Astrocyte (in vitro differentiated cells and primary cell): ENCODE measurements at regions not wholly inside any gene's neighbourhood (a gene's known extent, or its start where the extent isn't known, plus 50 kb on each side); places are given as distances from the start of the nearest gene placed in this dataset.

Source experiments
- EZH2 ChIP-seq: IDR thresholded peaks from 2 replicates; pipeline ENCODE4 v1.6.1; 2012; ENCODE audit warnings: mild to moderate bottlenecking, low read length, inconsistent platforms; ENCODE audit not compliant: insufficient read depth
- TF ChIP-seq, protein P1 (sequence below): IDR thresholded peaks from 2 replicates; pipeline ENCODE4 v1.5.1; 2011; ENCODE audit warnings: low read depth, mild to moderate bottlenecking, inconsistent platforms, low read length, moderate library complexity; ENCODE audit not compliant: insufficient read depth

GRCh38 chr16:58824201-58824600 is 90.1 kb upstream of the GOT2 start:
- TF ChIP-seq, protein P1, sequence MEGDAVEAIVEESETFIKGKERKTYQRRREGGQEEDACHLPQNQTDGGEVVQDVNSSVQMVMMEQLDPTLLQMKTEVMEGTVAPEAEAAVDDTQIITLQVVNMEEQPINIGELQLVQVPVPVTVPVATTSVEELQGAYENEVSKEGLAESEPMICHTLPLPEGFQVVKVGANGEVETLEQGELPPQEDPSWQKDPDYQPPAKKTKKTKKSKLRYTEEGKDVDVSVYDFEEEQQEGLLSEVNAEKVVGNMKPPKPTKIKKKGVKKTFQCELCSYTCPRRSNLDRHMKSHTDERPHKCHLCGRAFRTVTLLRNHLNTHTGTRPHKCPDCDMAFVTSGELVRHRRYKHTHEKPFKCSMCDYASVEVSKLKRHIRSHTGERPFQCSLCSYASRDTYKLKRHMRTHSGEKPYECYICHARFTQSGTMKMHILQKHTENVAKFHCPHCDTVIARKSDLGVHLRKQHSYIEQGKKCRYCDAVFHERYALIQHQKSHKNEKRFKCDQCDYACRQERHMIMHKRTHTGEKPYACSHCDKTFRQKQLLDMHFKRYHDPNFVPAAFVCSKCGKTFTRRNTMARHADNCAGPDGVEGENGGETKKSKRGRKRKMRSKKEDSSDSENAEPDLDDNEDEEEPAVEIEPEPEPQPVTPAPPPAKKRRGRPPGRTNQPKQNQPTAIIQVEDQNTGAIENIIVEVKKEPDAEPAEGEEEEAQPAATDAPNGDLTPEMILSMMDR = no peak
- no peak for TF ChIP-seq EZH2
